AML-193 (cell line): ENCODE measurements at regions not wholly inside any gene's neighbourhood (a gene's known extent, or its start where the extent isn't known, plus 50 kb on each side); places are given as distances from the start of the nearest gene placed in this dataset.
"Not testable (repeated sequence)": the region's sequence is repeated elsewhere in the genome, so short reads cannot be mapped to it uniquely, and the experiment has no call there.

ENCODE experiments used
- DNase-seq, 2 experiments: peaks; one replicate each; lab custom pipeline; 2025; lab: John Stamatoyannopoulos, UW

DNA sequence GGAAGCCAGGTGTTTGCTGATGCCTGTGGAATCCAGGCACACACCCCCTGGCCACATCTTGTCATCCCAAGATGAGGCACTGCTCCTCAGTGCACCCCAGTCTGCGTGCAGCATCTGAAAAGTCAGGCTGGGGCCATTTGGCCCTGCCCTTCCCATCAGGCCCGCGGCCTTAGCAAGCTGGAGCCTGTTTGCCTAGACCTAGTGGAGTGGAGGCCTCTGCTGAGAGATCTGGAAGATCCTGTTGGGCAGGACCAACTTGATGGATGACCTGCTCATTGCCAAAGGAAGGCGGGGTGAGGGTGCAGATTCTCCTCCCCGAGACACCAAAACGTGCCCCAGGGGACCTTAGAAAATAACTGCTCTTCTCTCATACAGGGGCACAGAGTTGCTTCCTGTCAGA lies 220.2 kb downstream of the SHQ1 start:
- DNase-seq = no peak

DNA sequence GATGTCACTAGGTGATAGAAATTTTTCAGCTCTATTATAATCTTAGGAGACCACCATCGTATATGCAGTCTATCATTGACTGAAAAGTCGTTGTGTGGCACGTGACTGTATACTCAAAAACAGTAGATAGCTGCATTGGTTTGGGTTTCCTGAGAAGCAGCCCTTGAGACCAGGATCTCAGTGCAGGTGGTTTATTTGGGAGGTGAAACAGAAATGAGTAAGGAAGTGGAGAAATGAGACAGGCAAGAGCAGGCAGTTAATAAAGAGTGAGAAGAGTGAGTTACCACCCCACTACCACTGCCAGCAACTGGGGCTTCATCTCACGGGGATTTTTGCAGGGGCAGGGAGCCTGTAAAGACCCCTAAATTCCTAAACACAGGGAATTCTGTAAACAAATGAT lies 221.0 kb downstream of the SHQ1 start:
- no peak for DNase-seq

DNA sequence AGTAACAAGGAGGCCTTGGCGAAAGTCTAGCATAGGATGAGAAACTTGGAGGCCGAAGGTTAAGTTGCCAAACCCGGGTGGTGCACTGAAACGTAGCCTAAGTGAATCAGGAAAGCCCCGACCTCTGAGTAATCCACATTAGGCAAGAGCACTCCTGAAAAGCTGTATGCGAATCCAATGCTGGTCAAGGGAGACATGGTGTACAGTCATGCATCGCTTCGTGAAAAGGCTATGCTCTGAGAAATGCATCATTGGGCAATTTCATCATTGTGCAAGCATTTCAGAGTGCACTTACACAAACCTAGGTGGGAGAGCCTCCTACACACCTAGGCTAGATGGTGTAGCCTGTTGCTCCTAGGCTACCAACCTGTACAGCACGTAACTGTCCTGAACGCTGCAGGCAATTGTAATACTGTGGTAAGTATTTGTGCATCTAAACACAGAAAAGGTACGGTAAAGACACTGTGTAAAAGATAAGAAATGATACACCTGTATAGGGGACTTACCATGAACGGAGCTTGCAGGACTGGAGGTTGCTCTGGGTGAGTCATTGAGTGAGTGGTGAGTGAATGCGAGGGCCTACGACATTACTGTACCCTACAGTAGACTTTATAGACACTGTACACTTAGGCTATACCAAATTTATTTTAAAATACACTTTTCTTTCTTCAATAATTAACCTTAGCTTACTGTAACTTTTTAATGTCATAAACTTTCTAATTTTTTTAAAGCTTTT lies 222.5 kb downstream of the SHQ1 start:
- no peak for DNase-seq

DNA sequence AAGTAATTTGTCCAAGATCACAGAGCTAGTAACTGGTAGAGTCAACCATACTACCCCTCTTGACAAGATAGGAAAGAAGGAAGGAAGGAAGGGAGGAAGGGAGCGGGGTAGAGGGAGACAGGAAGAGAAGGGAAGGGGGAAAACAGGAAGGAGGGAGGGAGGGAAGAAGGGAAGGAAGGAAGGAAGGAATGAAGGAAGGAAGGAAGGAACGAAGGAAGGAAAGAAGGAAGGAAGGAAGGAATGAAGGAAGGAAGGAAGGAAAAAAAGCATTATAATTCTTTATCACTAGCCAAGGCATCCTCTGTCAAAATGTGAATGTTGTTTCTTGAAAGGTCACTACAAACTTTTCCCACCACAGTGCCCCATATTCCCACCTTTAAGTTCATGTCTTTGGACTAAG lies 223.6 kb downstream of the SHQ1 start:
- no peak for DNase-seq

DNA sequence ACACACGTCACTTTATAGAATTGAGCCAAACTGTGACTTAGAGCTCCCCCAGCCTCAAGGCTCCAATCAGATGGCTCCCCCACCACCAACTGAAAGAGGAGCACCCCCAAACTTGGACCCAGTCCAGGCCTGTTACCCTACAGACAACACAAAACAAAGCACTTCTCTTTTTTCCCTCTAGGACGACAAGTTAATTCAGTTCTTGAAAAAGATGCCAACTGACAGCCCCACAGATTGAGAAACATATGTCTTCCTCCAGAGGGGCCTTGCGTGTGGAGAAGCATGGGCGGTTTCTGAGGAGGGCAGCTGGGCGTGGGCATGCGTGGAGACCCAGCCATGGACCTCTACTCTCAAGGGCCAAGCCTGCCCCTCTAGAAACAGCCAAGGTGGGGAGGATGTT lies 229.5 kb downstream of the SHQ1 start:
- DNase-seq = peak in 1 of 2 experiments; percentile 24

DNA sequence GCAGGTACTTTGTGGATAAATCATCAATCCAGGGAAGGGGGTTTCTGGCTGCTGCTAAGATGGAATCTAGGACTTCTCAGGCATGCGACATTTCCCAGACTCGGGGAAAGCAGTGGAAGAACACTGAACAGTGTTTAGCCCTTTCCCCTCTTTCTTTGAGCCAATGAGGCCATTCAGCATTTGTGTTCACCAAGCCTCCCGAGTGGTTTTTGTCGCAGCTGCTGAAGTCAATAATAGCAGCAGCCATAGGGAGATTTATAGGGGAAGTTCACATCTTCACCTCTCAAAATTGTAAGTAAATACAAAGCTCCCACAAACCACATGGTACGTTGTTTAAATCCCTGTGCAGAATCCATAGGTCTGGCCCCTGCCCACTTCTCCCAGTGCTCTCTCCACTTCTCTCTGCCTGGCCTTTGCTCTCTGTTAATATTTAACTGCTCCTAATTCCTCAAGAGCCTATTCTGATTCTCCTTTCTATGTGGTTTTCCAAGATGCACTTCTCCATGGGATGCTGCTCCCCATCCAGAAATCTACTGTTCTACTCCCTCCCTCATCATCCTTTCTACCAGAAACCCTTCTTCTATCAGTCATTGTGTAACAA lies 230.7 kb downstream of the SHQ1 start:
- DNase-seq = no peak

DNA sequence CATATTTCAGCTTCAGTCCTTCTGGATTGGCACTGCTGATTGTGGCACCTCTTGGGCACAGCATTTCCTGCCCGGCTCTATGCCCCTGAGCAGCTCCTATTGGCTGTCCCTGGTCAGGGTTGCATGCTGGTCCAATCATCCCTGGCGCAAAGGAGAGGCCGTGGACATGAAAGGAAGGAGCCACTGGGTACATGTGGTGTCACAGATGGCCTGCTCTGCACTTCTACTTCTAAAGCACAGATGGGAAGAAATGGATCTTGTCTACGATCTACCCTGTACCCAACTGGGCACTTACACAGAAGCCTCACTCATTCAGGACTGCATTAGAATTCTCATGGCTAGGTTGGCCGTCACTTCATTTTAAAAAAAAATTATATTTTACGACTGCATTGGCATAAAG lies 232.5 kb downstream of the SHQ1 start:
- no peak for DNase-seq

DNA sequence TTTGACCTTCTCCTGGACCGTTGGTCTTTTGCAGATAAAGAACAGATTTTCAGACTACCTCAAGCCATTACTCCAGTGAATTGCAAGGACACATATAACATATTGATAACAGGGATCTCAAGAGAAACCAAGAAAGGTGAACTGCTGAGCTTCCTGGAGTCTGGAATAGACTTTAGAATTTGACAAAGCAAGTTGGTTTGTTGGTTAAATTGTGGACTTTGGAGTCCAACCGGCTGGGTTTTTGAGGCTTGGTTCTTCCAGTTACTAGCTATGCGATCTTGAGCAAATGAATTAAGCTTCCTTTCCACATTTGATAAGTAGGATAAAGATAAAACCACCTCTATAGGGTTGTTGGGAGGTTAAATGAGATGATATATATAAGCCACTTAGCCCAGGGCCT lies 233.1 kb downstream of the SHQ1 start:
- DNase-seq = no peak

DNA sequence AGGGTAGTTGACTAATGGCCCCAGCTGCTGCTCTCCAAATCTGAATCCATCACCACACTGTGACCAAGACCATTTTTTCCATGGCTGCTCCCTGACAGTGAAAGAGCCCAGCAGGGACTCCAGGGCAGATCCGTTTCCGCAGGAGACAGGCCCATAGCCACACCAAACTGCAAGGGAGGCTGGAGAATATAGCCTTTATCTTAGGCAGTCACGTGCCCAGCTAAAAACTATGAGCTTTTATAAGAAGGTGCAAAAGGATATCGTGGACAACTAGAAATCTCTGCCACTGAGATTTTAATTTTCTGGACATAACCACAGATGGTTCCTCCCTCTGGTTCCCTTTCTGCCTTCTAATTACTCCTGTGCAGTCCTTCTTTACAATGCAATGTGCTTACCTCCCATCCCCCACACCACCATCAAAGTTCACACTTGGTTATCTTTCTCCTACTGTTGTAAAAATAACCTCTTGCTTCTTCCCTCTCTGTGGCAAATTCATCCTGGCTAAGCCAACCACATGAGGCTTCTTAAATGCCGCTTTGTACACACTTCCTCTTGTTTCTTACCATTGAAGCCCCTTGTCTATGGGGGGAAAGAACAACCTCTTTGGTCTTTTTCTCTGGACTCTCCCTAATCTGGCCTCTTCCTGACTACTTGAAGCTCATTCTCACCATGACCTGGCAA lies 233.7 kb downstream of the SHQ1 start:
- no peak for DNase-seq

DNA sequence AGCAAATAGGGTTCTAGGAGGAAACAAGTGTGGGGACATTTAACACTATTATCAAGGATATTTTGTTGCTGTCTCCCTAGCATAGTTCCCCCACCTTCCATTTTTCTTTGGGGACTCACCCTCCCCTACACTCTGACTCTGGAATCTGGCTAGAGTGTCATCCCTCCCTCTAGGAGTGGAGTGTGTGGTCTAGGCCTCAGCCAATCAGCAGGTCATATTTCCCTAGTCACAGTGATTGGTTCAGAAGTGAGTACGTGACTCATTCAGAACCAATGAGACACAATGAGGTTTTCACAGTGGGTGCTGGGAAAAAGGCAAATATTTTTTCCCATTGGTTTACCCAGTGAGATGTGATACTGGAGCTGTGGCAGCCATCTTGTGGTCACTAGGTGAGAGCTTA lies 234.4 kb downstream of the SHQ1 start:
- DNase-seq = no peak

DNA sequence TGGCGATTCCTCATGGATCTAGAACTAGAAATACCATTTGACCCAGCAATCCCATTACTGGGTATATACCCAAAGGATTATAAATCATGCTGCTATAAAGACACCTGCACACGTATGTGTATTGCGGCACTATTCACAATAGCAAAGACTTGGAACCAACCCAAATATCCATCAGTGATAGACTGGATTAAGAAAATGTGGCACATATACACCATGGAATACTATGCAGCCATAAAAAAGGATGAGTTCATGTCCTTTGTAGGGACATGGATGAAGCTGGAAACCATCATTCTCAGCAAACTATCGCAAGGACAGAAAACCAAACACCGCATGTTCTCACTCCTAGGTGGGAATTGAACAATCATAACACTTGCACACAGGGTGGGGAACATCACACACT lies 239.1 kb downstream of the SHQ1 start:
- DNase-seq = not testable (repeated sequence)

DNA sequence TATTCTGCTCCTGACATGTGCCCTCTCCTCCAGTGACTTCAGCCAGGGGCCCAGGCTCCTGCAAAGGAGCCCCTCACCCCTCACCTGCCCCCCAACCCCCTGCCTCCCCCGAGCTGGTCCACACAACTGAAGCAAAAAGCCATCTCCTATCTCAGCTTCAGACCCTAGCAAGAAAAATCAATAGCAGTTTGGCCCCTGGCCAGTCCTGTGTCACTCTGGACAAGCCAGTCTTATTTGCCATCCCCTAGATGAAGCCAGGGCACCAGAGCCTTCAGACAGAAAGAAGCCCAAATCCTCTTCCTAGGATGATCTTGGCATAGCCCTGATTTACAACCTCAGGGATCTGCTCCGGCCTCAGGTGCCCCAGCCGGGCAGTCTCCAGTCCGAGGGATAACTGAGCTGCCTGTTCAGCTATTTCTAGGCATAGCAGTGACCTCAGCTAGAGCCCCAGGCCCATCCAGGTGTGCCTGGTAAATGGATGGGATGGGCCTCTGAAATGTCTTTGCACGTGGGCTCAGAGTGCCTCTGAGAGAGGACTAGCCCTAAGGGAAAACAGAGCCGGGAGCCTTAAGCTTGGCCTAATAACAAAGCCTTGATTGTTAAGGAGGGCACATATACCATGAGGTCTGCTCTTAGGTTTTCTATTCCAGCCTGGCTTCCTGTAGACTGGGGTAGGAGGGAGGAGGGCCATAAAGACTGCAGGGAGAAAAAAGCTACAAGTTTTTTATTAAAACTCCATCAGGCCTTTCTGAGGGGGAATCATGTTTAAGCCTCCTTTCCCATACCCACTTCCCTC lies 242.0 kb downstream of the SHQ1 start:
- no peak for DNase-seq

DNA sequence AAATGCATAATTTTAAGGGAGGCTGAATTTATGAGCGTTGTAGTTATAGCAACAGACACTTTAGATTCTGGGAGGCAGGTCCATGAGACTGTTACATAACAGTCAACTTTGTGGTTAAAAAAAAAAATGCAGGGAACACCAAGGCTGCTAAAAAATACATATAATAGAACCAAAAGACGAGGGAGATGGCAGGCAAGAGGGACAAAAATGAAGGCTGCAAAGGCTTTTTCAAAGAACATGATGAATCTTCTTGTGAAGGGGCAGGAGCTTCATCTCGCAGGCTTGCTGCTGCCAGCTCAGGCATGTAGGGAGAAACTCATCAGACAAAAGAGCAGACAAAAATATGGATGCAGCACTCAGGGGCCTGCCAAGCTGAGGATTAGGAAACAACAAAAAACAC lies 243.9 kb downstream of the SHQ1 start:
- no peak for DNase-seq

DNA sequence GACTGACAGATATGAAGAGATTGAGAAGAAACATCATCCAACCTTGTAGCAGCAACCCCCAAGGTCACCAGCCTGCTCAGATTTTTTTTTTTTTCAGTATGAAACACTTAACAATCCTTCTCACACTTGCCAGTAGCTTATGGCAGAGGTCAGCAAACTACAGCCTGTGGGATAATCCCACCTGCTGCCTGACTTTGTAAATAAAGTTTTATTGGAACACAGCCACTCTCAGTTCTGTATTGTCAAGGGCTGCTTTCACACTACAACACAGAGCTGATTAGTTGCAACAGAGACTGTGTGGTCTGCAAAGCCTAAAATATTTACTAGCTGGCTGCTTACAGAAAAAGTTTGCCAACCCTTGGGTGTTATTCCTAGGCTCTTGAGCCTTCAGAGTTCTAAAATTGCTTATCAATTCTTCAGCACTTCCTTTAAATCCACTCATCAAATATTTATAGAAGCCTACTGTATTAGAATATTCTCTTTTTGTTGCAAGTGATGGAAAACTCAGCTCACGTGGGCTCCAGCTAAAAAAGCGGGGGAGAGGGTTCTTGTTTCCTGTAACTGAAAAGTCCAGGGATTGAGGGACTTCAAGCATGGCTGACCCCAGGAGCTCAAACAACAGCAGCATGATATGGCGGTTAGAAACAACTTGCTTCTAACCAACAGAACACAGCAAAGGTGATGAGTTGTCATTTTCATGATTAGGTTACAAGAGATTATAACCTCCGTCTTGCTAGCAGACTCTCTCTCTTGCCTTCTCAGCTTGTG lies 246.1 kb downstream of the SHQ1 start:
- no peak for DNase-seq

DNA sequence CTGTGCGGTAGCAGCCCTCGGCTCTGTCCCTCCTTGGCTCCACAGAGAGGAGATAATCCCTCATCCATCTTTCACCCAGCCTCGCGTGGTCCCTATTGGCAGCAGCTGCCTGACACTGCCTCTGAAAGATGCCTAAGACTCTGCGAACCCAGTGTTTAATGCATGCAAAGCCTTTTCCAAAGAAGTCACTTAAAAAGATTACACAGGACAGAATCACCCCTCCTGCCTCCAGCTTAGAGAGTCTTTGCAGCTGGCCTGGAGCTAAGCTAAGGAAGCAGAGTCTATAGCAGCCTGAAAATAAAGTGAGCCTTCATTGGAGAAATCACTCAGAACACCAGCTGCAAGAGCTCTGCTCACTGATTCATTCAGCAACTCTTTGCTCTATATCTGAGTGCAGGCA lies 247.2 kb downstream of the SHQ1 start:
- no peak for DNase-seq

DNA sequence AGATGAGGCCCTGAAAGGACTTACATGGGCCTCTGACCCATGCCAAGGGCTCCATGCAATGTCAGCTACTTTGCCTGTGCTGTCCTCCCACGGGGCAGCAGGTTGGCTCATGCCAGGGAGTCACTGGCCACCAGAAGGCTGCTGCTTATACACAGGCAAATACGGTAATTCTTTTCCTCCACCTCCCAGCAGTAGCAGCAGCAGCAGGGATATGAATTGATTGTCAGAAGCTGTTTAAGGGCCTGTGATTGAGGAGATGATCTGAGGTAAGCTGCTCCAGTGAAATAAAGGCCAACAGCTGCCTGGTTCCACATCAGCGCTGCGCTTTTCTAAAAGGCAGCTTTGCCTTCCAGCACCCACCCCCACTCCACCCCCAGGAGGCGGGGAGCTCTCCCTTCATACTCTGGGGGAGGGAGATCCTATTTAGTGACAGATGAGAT lies 250.5 kb downstream of the SHQ1 start:
- DNase-seq = no peak

DNA sequence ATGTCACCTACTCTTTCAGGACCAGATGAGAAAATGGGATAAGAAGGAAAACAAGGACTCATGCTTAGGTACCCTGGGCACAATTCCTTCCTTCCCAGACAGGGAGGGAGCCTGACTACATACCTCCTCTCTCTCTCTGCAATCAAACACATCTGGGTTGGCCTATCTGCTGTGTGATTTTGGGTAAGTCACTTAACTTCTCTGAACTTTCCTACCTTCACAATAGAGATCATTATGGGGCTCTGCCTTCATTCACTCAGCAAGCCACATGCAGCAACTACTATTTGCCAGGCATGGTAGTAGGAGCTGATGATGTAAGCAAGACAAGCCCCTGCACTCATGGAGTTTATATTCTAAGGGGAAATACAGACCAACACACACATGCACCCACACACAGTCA lies 251.2 kb downstream of the SHQ1 start:
- no peak for DNase-seq

DNA sequence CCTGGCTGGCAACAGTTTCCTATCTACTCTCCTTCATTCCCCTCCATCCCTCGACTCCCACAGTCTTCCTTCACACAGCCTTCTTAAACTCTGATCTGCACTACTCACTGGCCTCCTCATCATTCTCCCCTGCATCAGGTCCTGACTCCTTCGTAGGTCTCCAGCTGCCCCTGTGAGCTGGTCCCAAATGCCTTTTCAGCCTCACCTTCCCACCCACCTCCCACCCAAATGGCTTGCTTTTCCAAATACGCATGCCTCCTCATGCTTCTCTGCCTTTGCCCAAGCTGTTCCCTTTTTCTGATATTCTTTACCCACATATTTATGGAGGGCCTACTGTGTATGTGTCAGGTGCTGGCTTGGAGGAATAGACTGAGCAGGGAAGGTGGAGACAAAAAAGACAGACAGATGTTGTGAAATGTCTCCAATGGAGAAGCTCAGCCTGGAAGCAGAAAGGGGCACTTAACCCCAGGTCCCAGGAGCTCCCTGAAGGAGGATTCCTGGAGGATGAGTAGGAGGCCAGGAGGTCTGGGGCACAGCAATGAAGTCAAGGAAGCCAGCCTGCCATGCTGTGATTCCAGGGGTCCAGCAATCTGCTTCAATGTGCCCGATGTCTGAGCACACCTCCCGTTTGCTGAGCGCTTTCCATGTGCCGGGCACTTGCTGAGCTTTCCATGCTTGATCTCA lies 252.2 kb downstream of the SHQ1 start:
- DNase-seq = no peak

DNA sequence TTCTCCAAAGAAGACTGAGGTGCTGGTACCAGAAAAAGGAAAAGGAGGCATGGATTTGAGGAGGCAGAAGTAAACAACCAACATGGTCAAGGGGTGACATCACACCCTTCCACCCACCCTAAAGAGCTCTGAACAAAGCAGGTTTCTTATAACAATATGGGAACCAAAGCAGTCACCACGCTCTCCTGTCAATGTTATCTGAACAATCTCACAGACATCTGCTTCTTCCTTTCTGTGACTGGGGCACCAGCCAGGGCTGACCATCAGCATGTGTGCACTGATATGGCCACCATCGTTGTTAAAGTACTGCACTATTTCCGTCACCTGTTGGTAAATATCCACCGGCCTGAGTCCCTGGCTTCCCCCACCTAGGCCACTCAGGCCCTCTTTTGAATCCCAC lies 252.9 kb downstream of the SHQ1 start:
- DNase-seq = no peak

DNA sequence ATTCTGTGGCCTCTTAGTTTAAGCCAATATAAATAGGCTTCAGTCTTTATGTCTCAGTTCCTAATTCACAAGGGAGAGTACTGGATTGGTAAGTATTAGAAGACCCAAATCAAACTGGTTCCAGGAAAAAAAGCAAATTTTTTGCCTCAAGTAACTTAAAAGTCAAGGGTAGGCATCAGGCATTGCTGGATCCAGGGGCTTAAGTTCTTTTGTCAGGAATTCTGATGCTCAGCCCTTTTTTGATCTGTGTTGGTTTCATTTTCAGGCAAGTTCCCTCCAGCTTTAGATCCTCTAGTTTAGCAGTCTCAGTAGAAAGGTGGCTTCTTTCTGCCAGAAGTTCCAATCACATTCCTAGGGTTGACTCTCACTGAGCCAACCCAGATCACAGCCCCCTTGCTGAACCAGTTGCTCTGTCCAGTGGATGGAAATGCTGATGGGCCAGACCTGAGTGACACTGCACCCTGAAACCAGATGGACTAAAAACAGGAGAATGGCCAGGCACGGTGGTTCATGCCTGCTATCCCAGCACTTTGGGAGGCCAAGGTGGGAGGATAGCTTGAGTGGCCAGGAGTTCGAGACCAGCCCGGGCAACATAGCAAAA lies 253.5 kb downstream of the SHQ1 start:
- no peak for DNase-seq

DNA sequence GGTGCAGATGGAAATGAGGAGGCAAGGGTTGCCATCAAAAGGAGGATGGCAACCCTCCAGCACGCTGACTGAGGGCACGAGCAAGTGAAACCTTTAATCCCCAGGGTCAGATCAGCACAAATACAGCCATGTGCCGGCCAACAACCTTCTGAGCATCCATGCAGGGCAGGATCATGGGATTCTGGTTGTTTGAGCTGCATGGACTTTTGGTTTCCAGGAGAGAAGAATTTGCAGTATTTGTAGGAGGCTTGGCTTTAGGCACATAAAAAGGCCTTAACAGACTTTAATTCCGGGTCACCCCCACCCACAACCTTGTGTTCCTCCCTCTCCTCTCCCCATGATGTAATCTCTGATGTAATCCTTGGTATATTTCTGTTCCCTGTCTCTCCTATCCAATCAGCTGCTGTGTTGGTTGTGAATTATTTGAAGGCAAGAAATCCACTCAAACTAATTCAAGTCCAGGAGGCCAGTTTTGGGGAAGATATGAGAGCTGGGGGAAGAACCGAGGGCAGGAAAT lies 254.3 kb downstream of the SHQ1 start:
- no peak for DNase-seq
